Transverse colon (tissue), 4 donors: ENCODE measurements at regions not wholly inside any gene's neighbourhood (a gene's known extent, or its start where the extent isn't known, plus 50 kb on each side); places are given as distances from the start of the nearest gene placed in this dataset.
"Not testable (repeated sequence)": the region's sequence is repeated elsewhere in the genome, so short reads cannot be mapped to it uniquely, and the experiment has no call there.

ENCODE experiments used
- DNase-seq: peaks from one replicate; pipeline ENCODE4 v3.0.0-alpha.2; 2019
- H3K27ac ChIP-seq, 4 donors: fragments of 200-600 bp; sonication (generic); 2 replicates each; pipeline ENCODE4 v1.5.1; 2016 to 2018; ENCODE audit warnings: inconsistent platforms in 4 of 4
- H3K27me3 ChIP-seq: fragments of 200-600 bp; sonication (generic); 2 replicates; pipeline ENCODE4 v1.5.1; 2017; ENCODE audit warnings: inconsistent platforms
- H3K36me3 ChIP-seq, 4 donors: fragments of 200-600 bp; sonication (generic); 2 replicates each; pipeline ENCODE4 v1.5.1; 2017 to 2019; ENCODE audit warnings: inconsistent platforms in 4 of 4
- H3K4me1 ChIP-seq, 4 donors: fragments of 200-600 bp; sonication (generic); 2 replicates each; pipeline ENCODE4 v1.5.1; 2017 to 2020; ENCODE audit warnings: inconsistent platforms in 4 of 4
- H3K4me3 ChIP-seq, 4 donors: fragments of 200-600 bp; sonication (generic); 1 replicate in 1 of 4; 2 replicates in 3 of 4; pipeline versions ENCODE4 v1.5.1 to v1.6.1; 2017 to 2019; ENCODE audit warnings: inconsistent platforms in 4 of 4
- H3K9me3 ChIP-seq, 2 donors: fragments of 200-600 bp; sonication (generic); 2 replicates each; pipeline ENCODE4 v1.5.1; 2017 to 2019; ENCODE audit warnings: inconsistent platforms in 2 of 2
- EP300 ChIP-seq: sonication (generic); formaldehyde crosslinking; IDR thresholded peaks from one replicate; pipeline ENCODE4 v1.6.1; 2017; ENCODE audit warnings: antibody characterized with exemption, low read depth
- POLR2A ChIP-seq: fragments of 450-650 bp; IDR thresholded peaks from one replicate; pipeline ENCODE4 v1.6.1; 2016; ENCODE audit warnings: antibody characterized with exemption, mild to moderate bottlenecking, moderate library complexity
- POLR2AphosphoS5 ChIP-seq, 3 donors: sonication (generic); formaldehyde crosslinking; IDR thresholded peaks; one replicate each; pipeline ENCODE4 v1.6.1; 2016; ENCODE audit warnings: antibody characterized with exemption in 3 of 3
- WGBS, 2 donors: methylation state at CpG; one replicate each; pipeline ENCODE4 v1.1.5; 2018; ENCODE audit warnings: low coverage in 1 of 2; 5-methylcytosine and 5-hydroxymethylcytosine counted together
- in situ Hi-C, 4 donors: fragments of 200-750 bp; cut with MboI; loops; one replicate each; pipeline versions ENCODE4 v1.15.0 to v1.15.1; 2017; ENCODE audit warnings: low sequenced_read_pairs in 3 of 4, low pct_ligation_motif_present in 1 of 4, low pct_unique_long_range_greater_than_20kb in 1 of 4
- intact Hi-C: fragments of 100-400 bp; cut with DNase I; formaldehyde crosslinking; loops from one replicate; pipeline ENCODE4 v1.15.1; 2023; ENCODE audit warnings: low total_unique reads
- TF ChIP-seq, protein P1 (sequence below), 5 experiments: fragments of 200-600 bp in 3 of 5; fragments of 450-650 bp in 2 of 5; sonication (generic) in 3 of 5; IDR thresholded peaks; 1 replicate in 2 of 5; 2 replicates in 3 of 5; pipeline ENCODE4 v1.5.1; 2016 to 2017; ENCODE audit warnings: antibody characterized with exemption in 5 of 5, inconsistent platforms in 3 of 5, mild to moderate bottlenecking in 2 of 5, moderate library complexity in 1 of 5

- Histone ChIP-seq H3K9me3 (no peaks in the 10 kb centered on the region), H3K27me3 (no peaks in the 10 kb centered on the region), H3K4me1 (no peaks in the 10 kb centered on the region), H3K36me3 (no peaks in the 10 kb centered on the region), H3K4me3 (no peak overlapping the region), H3K27ac (no peak overlapping the region)
- 84 to 87% methylated on average over 2 to 3 of the region's 3 CpGs for WGBS, 2 donors
- no peak for DNase-seq
- intact Hi-C loops, result no loop called here
- TF ChIP-seq POLR2AphosphoS5 (IDR thresholded peaks at IDR 0.05), result no peak
- TF ChIP-seq, protein P1, sequence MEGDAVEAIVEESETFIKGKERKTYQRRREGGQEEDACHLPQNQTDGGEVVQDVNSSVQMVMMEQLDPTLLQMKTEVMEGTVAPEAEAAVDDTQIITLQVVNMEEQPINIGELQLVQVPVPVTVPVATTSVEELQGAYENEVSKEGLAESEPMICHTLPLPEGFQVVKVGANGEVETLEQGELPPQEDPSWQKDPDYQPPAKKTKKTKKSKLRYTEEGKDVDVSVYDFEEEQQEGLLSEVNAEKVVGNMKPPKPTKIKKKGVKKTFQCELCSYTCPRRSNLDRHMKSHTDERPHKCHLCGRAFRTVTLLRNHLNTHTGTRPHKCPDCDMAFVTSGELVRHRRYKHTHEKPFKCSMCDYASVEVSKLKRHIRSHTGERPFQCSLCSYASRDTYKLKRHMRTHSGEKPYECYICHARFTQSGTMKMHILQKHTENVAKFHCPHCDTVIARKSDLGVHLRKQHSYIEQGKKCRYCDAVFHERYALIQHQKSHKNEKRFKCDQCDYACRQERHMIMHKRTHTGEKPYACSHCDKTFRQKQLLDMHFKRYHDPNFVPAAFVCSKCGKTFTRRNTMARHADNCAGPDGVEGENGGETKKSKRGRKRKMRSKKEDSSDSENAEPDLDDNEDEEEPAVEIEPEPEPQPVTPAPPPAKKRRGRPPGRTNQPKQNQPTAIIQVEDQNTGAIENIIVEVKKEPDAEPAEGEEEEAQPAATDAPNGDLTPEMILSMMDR (IDR thresholded peaks at IDR 0.05), result no peak
- in situ Hi-C loops, result no loop called here
Observed at GRCh38 chr13:97544031-97544765, 110.2 kb downstream of the RAP2A start.

- H3K9me3 ChIP-seq, DNase-seq, H3K36me3 ChIP-seq, intact Hi-C loops, in situ Hi-C loops, H3K27me3 ChIP-seq, H3K4me3 ChIP-seq, H3K4me1 ChIP-seq, H3K27ac ChIP-seq: not testable (repeated sequence)
- 90% methylated on average over 21 of the region's 25 CpGs; no CpG with 5 or more reads in 1 of the 2 donors for WGBS, 2 donors
Observed at GRCh38 chr13:97544971-97545499, 111.1 kb downstream of the RAP2A start.

- Histone ChIP-seq H3K9me3 (no peaks in the 10 kb centered on the region), H3K4me1 (no peaks in the 10 kb centered on the region), H3K27me3 (no peaks in the 10 kb centered on the region), H3K27ac (no peak overlapping the region), H3K36me3 (no peaks in the 10 kb centered on the region), H3K4me3 (no peak overlapping the region)
- no peak for TF ChIP-seq EP300
- TF ChIP-seq, protein P1 (IDR thresholded peaks at IDR 0.05), result no peak
- no peak for TF ChIP-seq POLR2A
- TF ChIP-seq POLR2AphosphoS5 (IDR thresholded peaks at IDR 0.05), result no peak
- 34 to 38% methylated on average over 3 of the region's 3 CpGs for WGBS, 2 donors
- in situ Hi-C loops, result no loop called here
- intact Hi-C loops, result no loop called here
- DNase-seq, result no peak
Observed at GRCh38 chr13:97548138-97548537, 114.2 kb downstream of the RAP2A start.

DNA sequence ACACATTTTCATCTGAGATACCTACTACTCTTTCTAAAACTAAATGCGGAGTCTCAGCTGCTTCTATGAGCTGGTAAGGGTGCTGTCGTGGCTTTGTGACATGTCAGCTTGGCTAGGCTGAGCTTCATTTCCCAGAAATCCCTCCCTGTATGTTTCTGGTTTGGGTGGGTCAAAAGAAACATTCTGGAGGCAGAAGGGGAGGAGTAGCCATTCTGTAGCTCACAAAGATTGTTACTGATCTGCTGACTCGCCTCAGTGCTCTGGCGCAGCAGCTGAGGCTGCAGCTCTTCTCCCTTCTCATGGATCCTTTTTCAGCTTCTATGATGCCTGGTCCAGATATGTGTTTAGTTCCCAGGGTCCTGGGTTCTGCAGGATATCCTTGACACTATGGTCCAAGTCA is 114.7 kb downstream of the RAP2A start:
- no peaks in the 10 kb centered on the region for H3K27me3 ChIP-seq
- no peak overlapping the region for H3K4me3 ChIP-seq
- H3K9me3 ChIP-seq, result no peaks in the 10 kb centered on the region
- TF ChIP-seq POLR2A, result no peak
- no peak for TF ChIP-seq EP300
- TF ChIP-seq, protein P1 (IDR thresholded peaks at IDR 0.05), result no peak
- no peak for TF ChIP-seq POLR2AphosphoS5 (IDR thresholded peaks at IDR 0.05)
- peak overlapping the region in 1 of 4 donors; percentile 4 for H3K27ac ChIP-seq
- H3K36me3 ChIP-seq, result no peaks in the 10 kb centered on the region
- WGBS, 2 donors, result 74 to 92% methylated on average over 2 to 4 of the region's 4 CpGs
- intact Hi-C loops, result no loop called here
- H3K4me1 ChIP-seq, result no peaks in the 10 kb centered on the region
- in situ Hi-C loops, result no loop called here
- DNase-seq, result no peak

DNA sequence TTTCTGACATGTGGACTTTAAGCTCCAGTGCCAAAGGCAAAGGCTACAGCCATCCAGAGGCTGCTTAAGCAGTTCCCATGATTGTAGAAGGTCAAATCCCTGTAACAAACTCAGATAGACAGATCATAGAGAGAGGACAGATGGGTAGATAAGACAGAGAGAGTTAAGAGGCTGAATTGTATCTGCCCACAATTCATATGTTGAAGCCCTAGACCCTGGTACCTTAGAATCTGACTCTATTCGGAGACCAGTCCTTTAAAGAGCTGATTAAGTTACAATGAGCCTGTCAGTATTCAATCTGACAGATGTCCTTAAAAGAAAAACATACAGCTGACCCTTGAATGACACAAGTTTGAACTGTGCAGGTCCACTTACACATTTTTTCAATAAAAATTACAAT is 115.2 kb downstream of the RAP2A start:
- intact Hi-C loops (no loop called here), in situ Hi-C loops (no loop called here)
- Histone ChIP-seq H3K27me3 (no peaks in the 10 kb centered on the region), H3K4me1 (no peaks in the 10 kb centered on the region), H3K9me3 (no peaks in the 10 kb centered on the region), H3K27ac (peak overlapping the region in 1 of 4 donors; percentile 4), H3K36me3 (no peaks in the 10 kb centered on the region), H3K4me3 (no peak overlapping the region)
- TF ChIP-seq, protein P1 (IDR thresholded peaks at IDR 0.05), result no peak
- no peak for TF ChIP-seq POLR2A
- no peak for TF ChIP-seq POLR2AphosphoS5 (IDR thresholded peaks at IDR 0.05)
- 72% methylated on average over 1 of the region's 1 CpG; no CpG with 5 or more reads in 1 of the 2 donors for WGBS, 2 donors
- no peak for DNase-seq
